ENCODE measurements at regions not wholly inside any gene's neighbourhood (a gene's known extent, or its start where the extent isn't known, plus 50 kb on each side); places are given as distances from the start of the nearest gene placed in this dataset.

DNA sequence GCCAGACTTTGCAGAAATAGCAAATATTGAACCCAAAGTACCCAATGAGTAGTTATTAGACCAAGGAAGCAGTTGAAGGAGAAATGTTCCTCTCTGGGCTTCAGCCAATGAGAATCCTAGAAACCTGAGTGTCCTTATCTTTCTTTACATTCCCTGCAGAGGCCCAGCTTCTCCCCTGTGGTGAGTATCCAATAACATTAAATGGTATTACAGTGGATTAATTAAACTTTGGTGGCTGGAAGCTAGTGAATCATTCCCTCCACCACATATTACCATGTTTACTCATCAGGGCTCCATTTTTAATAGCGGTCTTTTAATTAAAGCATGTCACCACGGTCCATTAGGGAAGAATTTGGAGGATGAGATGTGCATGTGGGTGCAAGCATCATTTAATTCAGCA is 74.0 kb downstream of the UNC5CL start (continued):
- no peak for TF ChIP-seq CHD2 (IDR thresholded peaks at IDR 0.05; ENCODE audit: low read length, partially characterized antibody)
- TF ChIP-seq, protein P1, sequence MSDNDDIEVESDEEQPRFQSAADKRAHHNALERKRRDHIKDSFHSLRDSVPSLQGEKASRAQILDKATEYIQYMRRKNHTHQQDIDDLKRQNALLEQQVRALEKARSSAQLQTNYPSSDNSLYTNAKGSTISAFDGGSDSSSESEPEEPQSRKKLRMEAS (IDR thresholded peaks at IDR 0.05): no peak
- TF ChIP-seq RAD21 (conservative IDR thresholded peaks at IDR 0.05 in 1 of 2, IDR thresholded peaks at IDR 0.05 in 1 of 2): no peak
- TF ChIP-seq, protein P2, sequence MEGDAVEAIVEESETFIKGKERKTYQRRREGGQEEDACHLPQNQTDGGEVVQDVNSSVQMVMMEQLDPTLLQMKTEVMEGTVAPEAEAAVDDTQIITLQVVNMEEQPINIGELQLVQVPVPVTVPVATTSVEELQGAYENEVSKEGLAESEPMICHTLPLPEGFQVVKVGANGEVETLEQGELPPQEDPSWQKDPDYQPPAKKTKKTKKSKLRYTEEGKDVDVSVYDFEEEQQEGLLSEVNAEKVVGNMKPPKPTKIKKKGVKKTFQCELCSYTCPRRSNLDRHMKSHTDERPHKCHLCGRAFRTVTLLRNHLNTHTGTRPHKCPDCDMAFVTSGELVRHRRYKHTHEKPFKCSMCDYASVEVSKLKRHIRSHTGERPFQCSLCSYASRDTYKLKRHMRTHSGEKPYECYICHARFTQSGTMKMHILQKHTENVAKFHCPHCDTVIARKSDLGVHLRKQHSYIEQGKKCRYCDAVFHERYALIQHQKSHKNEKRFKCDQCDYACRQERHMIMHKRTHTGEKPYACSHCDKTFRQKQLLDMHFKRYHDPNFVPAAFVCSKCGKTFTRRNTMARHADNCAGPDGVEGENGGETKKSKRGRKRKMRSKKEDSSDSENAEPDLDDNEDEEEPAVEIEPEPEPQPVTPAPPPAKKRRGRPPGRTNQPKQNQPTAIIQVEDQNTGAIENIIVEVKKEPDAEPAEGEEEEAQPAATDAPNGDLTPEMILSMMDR (IDR thresholded peaks at IDR 0.05): no peak
- no peak for TF ChIP-seq BHLHE40 (IDR thresholded peaks at IDR 0.05; ENCODE audit: low read depth, low read length)
- no peak for TF ChIP-seq GATA3 (IDR thresholded peaks at IDR 0.05; ENCODE audit: borderline replicate concordance)

DNA sequence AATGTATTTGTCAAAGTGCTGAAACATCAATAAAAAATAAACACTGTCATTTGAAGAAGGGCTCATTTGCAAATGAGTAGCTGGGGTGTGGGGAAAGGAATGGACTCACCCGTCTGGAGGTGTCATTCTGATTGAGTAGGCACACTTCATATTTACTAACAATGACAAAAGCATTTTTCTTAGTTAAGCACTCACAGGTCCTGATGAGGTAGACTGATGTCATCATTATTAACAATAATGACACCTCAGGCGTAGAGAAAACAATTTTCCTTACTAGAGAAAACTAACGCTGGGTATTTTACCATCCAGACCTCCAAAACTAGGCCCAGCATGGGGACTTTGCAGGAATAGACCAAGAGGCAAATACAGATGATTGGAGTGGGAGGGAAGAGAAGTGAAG is 76.0 kb downstream of the UNC5CL start:
- FAIRE-seq (no peak), ATAC-seq (no peak), DNase-seq (ENCODE audit: low read depth in 1 of 2, low spot score in 1 of 2) (no peak)
- CTCF ChIA-PET: interaction anchor here (1.2 kb wide), 1 partner anchor 69 kb away, joined by 3 read pairs; no protein-coding TSS in a partner anchor
- WGBS (ENCODE audit: missing lambda C conversion rate): 90% methylated on average over 3 of the region's 3 CpGs
- Histone ChIP-seq H3K9me3 (no peaks in the 10 kb centered on the region), H3K4me2 (no peak overlapping the region), H3K4me3 (no peak overlapping the region), H3K27ac (peak overlapping the region; percentile 86 to 89; a peak in 4 of 6 replicates), H3K4me1 (peaks cover 47% of the 10 kb centered on the region)
- TF ChIP-seq, protein P3, sequence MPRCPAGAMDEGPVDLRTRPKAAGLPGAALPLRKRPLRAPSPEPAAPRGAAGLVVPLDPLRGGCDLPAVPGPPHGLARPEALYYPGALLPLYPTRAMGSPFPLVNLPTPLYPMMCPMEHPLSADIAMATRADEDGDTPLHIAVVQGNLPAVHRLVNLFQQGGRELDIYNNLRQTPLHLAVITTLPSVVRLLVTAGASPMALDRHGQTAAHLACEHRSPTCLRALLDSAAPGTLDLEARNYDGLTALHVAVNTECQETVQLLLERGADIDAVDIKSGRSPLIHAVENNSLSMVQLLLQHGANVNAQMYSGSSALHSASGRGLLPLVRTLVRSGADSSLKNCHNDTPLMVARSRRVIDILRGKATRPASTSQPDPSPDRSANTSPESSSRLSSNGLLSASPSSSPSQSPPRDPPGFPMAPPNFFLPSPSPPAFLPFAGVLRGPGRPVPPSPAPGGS (IDR thresholded peaks at IDR 0.05): no peak
- TF ChIP-seq, protein P4, sequence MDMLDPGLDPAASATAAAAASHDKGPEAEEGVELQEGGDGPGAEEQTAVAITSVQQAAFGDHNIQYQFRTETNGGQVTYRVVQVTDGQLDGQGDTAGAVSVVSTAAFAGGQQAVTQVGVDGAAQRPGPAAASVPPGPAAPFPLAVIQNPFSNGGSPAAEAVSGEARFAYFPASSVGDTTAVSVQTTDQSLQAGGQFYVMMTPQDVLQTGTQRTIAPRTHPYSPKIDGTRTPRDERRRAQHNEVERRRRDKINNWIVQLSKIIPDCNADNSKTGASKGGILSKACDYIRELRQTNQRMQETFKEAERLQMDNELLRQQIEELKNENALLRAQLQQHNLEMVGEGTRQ (IDR thresholded peaks at IDR 0.05): no peak
- TF ChIP-seq, protein P5, sequence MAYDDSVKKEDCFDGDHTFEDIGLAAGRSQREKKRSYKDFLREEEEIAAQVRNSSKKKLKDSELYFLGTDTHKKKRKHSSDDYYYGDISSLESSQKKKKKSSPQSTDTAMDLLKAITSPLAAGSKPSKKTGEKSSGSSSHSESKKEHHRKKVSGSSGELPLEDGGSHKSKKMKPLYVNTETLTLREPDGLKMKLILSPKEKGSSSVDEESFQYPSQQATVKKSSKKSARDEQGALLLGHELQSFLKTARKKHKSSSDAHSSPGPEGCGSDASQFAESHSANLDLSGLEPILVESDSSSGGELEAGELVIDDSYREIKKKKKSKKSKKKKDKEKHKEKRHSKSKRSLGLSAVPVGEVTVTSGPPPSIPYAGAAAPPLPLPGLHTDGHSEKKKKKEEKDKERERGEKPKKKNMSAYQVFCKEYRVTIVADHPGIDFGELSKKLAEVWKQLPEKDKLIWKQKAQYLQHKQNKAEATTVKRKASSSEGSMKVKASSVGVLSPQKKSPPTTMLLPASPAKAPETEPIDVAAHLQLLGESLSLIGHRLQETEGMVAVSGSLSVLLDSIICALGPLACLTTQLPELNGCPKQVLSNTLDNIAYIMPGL (CRISPR knock-in tag; IDR thresholded peaks at IDR 0.05; ENCODE audit: borderline replicate concordance): no peak
- TF ChIP-seq CBX8 (IDR thresholded peaks at IDR 0.05) (no peak), HOXB13 (CRISPR knock-in tag; IDR thresholded peaks at IDR 0.05; ENCODE audit: low read depth) (no peak), HOXB5 (CRISPR knock-in tag; IDR thresholded peaks at IDR 0.05) (no peak), KDM5A (IDR thresholded peaks at IDR 0.05) (no peak), KDM1A (IDR thresholded peaks at IDR 0.05; ENCODE audit: low read depth) (no peak), HDAC2 (IDR thresholded peaks at IDR 0.05) (no peak)
- TF ChIP-seq, protein P1 (IDR thresholded peaks at IDR 0.05): no peak
- TF ChIP-seq, protein P6, sequence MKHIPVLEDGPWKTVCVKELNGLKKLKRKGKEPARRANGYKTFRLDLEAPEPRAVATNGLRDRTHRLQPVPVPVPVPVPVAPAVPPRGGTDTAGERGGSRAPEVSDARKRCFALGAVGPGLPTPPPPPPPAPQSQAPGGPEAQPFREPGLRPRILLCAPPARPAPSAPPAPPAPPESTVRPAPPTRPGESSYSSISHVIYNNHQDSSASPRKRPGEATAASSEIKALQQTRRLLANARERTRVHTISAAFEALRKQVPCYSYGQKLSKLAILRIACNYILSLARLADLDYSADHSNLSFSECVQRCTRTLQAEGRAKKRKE (CRISPR knock-in tag; IDR thresholded peaks at IDR 0.05; ENCODE audit: low read depth): no peak
- TF ChIP-seq, protein P7, sequence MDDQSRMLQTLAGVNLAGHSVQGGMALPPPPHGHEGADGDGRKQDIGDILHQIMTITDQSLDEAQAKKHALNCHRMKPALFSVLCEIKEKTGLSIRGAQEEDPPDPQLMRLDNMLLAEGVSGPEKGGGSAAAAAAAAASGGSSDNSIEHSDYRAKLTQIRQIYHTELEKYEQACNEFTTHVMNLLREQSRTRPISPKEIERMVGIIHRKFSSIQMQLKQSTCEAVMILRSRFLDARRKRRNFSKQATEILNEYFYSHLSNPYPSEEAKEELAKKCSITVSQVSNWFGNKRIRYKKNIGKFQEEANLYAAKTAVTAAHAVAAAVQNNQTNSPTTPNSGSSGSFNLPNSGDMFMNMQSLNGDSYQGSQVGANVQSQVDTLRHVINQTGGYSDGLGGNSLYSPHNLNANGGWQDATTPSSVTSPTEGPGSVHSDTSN (IDR thresholded peaks at IDR 0.05): no peak
- POLR2A ChIA-PET: no interaction called here
